NB4 (cell line): ENCODE measurements at regions not wholly inside any gene's neighbourhood (a gene's known extent, or its start where the extent isn't known, plus 50 kb on each side); places are given as distances from the start of the nearest gene placed in this dataset.

Experiments
- DNase-seq: peaks from one replicate; pipeline ENCODE4 v3.0.0; 2010; ENCODE audit warnings: low read depth
- H3K4me3 ChIP-seq: one replicate; pipeline ENCODE4 v1.5.1; 2011; ENCODE audit warnings: mild to moderate bottlenecking, low read depth, low read length, moderate library complexity
- MYC ChIP-seq: IDR thresholded peaks from 2 replicates; pipeline ENCODE4 v1.6.1; 2011; ENCODE audit warnings: low read depth, low read length
- POLR2A ChIP-seq: IDR thresholded peaks from 2 replicates; pipeline ENCODE4 v1.6.1; 2011; ENCODE audit warnings: mild to moderate bottlenecking; ENCODE audit not compliant: insufficient read length; ENCODE audit errors: extremely low read depth
- TF ChIP-seq, protein P1 (sequence below): IDR thresholded peaks from one replicate; pipeline ENCODE4 v1.5.1; 2012; ENCODE audit warnings: low read depth, low read length
- TF ChIP-seq, protein P2 (sequence below): IDR thresholded peaks from 2 replicates; pipeline ENCODE4 v1.6.1; 2011; ENCODE audit warnings: low read depth, low read length

DNA sequence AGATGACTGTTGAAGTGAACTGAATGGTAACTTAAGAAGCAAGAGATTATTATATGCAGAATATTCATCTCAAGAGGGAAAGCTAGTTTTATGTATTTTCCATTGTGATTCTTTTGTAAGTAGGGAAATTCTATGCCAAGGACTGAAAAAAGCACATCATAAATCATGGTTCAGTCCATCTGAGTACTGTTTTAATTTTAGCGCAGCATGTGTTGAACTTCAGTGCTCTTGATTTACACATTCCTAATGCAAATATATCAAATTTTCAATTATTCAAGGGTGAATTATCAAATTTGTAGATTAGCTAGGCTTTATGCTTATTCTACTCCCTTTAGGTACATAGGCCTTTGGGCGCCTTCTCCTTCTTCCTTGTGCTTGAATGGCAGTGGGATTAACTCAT lies 50.3 kb upstream of the TCF12 start:
- TF ChIP-seq, protein P1, sequence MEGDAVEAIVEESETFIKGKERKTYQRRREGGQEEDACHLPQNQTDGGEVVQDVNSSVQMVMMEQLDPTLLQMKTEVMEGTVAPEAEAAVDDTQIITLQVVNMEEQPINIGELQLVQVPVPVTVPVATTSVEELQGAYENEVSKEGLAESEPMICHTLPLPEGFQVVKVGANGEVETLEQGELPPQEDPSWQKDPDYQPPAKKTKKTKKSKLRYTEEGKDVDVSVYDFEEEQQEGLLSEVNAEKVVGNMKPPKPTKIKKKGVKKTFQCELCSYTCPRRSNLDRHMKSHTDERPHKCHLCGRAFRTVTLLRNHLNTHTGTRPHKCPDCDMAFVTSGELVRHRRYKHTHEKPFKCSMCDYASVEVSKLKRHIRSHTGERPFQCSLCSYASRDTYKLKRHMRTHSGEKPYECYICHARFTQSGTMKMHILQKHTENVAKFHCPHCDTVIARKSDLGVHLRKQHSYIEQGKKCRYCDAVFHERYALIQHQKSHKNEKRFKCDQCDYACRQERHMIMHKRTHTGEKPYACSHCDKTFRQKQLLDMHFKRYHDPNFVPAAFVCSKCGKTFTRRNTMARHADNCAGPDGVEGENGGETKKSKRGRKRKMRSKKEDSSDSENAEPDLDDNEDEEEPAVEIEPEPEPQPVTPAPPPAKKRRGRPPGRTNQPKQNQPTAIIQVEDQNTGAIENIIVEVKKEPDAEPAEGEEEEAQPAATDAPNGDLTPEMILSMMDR = no peak
- TF ChIP-seq POLR2A (no peak), MYC (no peak)
- TF ChIP-seq, protein P2, sequence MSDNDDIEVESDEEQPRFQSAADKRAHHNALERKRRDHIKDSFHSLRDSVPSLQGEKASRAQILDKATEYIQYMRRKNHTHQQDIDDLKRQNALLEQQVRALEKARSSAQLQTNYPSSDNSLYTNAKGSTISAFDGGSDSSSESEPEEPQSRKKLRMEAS = no peak
- no peak for DNase-seq
- H3K4me3 ChIP-seq = no peak overlapping the region

DNA sequence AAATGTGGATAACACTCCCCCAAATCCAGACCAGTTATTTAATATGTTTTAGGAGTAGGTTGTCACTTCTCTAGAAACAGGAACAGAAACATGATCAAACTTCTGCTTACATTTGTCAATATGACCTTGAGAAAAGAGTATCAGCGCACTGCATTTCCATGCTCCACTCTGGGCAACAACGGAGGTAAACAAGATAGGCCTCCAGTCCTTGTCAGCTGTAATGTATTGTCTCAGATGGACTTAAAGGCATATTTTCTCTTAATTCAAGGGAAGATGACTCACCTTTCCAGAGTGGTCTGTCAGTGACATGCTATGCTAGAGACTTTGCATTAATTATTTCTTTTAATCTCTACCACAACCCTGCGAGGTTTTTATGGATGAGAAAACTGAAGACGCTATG lies 51.6 kb upstream of the TCF12 start:
- no peak for DNase-seq
- no peak overlapping the region for H3K4me3 ChIP-seq
- TF ChIP-seq, protein P1 = no peak
- TF ChIP-seq, protein P2 = no peak
- TF ChIP-seq MYC = no peak
- no peak for TF ChIP-seq POLR2A

DNA sequence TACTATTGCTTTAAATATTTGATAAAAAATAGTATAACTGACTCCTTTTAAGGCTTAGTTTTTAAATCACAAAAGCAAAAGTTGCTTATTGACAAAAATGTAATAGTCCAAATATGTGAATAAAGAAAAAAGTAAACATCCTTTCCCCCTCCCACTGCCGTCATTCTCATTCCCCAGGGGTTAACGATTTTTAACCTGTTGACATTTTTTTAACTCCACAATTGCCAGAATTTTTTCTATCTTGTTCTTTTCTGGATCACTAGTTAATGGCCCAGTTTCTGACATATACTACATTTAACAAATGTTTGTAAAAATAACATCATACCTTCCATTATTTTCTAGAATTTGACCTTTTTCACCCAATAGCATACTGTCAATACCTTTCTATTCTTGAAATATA lies 60.6 kb upstream of the TCF12 start:
- DNase-seq = no peak
- no peak overlapping the region for H3K4me3 ChIP-seq
- TF ChIP-seq, protein P2 = no peak
- TF ChIP-seq, protein P1 = no peak
- TF ChIP-seq POLR2A (no peak), MYC (no peak)

DNA sequence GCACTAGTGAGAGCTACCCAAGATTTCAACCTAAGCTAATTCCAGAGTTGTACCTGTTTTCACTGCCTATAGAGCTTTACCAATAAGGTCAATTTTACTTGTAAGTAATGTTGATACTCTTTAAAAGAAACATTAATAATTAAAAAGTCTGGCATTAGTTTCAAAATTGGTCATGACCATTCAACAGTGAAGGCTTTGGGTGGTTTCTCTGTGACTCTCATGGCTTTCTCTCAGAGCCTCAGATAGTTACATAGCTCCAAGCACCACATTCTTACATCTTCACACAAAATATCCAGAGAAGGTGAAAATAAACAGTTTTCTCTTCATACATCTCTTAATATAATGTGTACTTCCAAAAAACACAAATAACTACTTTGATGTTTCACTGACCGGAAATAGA lies 61.5 kb upstream of the TCF12 start:
- no peak for DNase-seq
- TF ChIP-seq, protein P1 = no peak
- TF ChIP-seq, protein P2 = no peak
- TF ChIP-seq POLR2A = no peak
- no peak for TF ChIP-seq MYC
- H3K4me3 ChIP-seq = no peak overlapping the region

DNA sequence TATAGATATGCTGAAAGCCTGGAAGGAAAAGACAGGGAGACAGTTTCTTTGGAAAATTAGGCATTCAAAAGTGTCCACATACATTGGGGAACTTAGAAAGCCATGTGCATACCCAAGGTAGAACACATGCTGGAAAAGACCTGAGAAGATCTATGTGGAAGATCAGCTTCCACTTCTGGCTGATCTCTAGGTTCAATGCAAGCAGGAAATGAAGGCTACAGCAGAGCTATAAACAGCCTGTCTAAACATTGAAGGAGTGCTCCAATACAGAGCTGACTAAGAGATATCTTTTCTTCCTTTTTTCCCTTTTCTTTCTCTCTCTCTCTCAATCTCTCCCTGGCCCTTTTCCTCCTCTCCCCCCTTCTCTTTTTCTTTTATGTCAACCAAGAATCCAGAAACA lies 73.6 kb upstream of the TCF12 start:
- no peak for DNase-seq
- TF ChIP-seq, protein P2 = no peak
- TF ChIP-seq MYC = no peak
- no peak for TF ChIP-seq POLR2A
- TF ChIP-seq, protein P1 = no peak
- H3K4me3 ChIP-seq = no peak overlapping the region

DNA sequence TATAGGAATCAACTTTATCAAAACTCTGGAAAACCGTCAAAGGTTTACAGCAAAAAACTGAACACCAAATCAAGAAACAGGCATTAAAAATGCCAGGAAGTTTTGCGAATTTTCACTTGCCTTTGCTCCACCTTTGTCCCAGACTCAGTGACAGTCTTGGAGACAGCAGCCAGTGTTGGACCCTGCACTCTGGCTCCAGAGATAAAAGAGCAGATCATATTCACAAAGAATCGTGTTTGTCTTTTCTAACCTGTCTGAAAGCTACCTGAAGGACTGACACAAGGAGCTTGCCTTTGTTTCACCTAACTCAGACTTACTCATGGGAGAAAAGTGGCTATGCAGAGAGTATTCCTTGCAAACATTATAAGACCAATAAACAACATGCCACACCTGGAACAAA lies 74.0 kb upstream of the TCF12 start:
- H3K4me3 ChIP-seq = no peak overlapping the region
- TF ChIP-seq MYC = no peak
- no peak for TF ChIP-seq POLR2A
- TF ChIP-seq, protein P1 = no peak
- TF ChIP-seq, protein P2 = no peak
- DNase-seq = no peak
